HEK293T (cell line): ENCODE measurements at regions not wholly inside any gene's neighbourhood (a gene's known extent, or its start where the extent isn't known, plus 50 kb on each side); places are given as distances from the start of the nearest gene placed in this dataset.

Source experiments
- BHLHE40 ChIP-seq: fragments of 450-650 bp; IDR thresholded peaks from 2 replicates; pipeline ENCODE4 v1.6.1; 2016; ENCODE audit warnings: mild to moderate bottlenecking, moderate library complexity, borderline replicate concordance
- ELF4 ChIP-seq: fragments of 450-650 bp; IDR thresholded peaks from 2 replicates; pipeline ENCODE4 v1.6.1; 2017; ENCODE audit warnings: antibody characterized with exemption
- L3MBTL2 ChIP-seq: fragments of 450-650 bp; conservative IDR thresholded peaks from 2 replicates; pipeline ENCODE4 v1.6.1; 2016; ENCODE audit warnings: mild to moderate bottlenecking
- TARDBP ChIP-seq: fragments of 450-650 bp; IDR thresholded peaks from 2 replicates; pipeline ENCODE4 v1.6.1; 2016
- ZNF384 ChIP-seq: fragments of 450-650 bp; IDR thresholded peaks from 2 replicates; pipeline ENCODE4 v1.6.1; 2016

DNA sequence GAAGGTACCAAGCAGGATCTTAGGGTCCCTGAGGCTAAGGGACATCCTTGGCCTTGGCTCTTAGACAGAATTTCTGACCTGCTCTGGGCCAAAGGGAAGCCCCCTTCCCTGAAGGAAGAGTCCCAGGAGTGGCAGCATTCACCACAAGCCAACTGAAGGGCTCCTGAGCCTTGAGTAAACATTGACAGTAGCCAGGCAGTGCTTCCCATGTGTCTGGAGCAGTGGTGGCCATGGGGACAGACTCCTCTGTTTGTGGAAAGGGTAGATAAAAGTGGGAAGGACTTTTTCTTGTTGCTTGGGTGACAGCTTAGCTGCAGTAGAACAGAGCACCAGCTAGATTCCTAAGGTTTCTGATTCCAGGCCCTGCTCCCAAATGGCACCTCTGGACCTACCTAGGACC lies 61.4 kb upstream of the VLDLR start:
- no peak for TF ChIP-seq L3MBTL2
- TF ChIP-seq ELF4 = no peak
- no peak for TF ChIP-seq ZNF384
- TF ChIP-seq BHLHE40 = no peak
- TF ChIP-seq TARDBP = no peak
